OCI-LY1 (cell line): ENCODE measurements at regions not wholly inside any gene's neighbourhood (a gene's known extent, or its start where the extent isn't known, plus 50 kb on each side); places are given as distances from the start of the nearest gene placed in this dataset.

Experiments
- CTCF ChIP-seq: fragments of 200-600 bp; sonication (generic), shearing (Covaris generic); IDR thresholded peaks from 2 replicates; pipeline ENCODE4 v1.5.1; 2017; ENCODE audit warnings: mild to moderate bottlenecking, antibody characterized with exemption, low read length, moderate library complexity, mixed read lengths
- EZH2 ChIP-seq: fragments of 200-600 bp; sonication (generic), shearing (Covaris generic); IDR thresholded peaks from 2 replicates; pipeline ENCODE4 v1.8.0; 2017; ENCODE audit warnings: borderline replicate concordance, mixed run types, mild to moderate bottlenecking, antibody characterized with exemption, low read length, moderate library complexity, mixed read lengths

- TF ChIP-seq CTCF = no peak
- TF ChIP-seq EZH2 = no peak
Measured at GRCh38 chrX:1137531-1137930, 74.9 kb downstream of the CRLF2 start.
